ENCODE measurements at regions not wholly inside any gene's neighbourhood (a gene's known extent, or its start where the extent isn't known, plus 50 kb on each side); places are given as distances from the start of the nearest gene placed in this dataset.

DNA sequence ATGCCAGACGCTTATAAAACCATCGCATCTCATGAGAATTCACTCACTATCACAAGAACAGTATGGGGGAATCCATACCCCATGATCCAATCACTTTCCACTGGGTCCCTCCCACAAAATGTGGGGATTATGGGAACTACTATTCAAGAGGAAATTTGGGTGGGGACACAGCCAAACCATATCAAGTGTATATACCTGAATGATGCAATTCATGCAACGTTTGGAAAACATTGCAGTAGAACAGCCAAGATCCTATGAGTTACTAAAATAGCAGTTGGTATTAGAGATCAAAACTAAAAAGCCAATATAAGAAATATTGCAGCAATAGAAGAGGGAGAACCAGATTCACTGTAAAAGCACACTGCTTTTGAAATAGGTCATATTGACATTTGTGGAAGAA is 1543.9 kb upstream of the B3GALT2 start:
- H4K20me1 ChIP-seq (ENCODE audit: insufficient read depth, low read depth, low read length), result no peaks in the 10 kb centered on the region
- no peaks in the 10 kb centered on the region for H3K27me3 ChIP-seq (ENCODE audit: low read length)
- no peaks in the 10 kb centered on the region for H3K4me1 ChIP-seq (ENCODE audit: low read length)
- no peaks in the 10 kb centered on the region for H3K9me2 ChIP-seq (replicated peaks; ENCODE audit: insufficient read depth, low read length)
- no peak overlapping the region for H3K4me2 ChIP-seq (ENCODE audit: low read depth, low read length, poor library complexity, severe bottlenecking)
- H3K9ac ChIP-seq (ENCODE audit: low read length), result no peak overlapping the region
- H2AFZ ChIP-seq (ENCODE audit: low read length), result no peak overlapping the region
- no peak overlapping the region for H3K27ac ChIP-seq (ENCODE audit: low read length)
- H3K9me3 ChIP-seq (ENCODE audit: low read length), result peaks cover 14% of the 10 kb centered on the region
- no peak overlapping the region for H3K4me3 ChIP-seq (ENCODE audit: low read length)
- H3K36me3 ChIP-seq (ENCODE audit: insufficient read depth, low read length), result no peaks in the 10 kb centered on the region
- no peaks in the 10 kb centered on the region for H3K79me2 ChIP-seq (ENCODE audit: low read length)
- no peak for DNase-seq

DNA sequence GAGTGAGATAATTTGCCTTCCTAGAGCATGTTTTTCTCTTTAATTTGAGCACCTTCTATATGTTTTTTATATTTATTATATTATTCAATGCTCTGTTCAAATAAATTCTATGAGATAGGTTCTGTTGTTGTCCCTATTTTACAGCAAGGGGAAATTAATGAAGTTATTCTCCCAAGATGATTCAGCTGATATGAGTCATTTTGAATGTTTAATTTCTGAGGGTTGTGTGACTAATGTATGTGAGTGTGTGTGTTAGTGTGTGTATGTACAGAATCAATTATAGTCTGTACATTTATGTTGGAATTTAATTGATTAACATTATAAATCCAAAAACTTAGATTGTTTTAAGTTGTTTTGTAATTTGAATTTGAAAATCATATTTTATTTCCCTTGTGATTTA is 1536.7 kb upstream of the B3GALT2 start:
- Histone ChIP-seq H3K27me3 (ENCODE audit: low read length) (no peaks in the 10 kb centered on the region), H3K4me1 (ENCODE audit: low read length) (no peaks in the 10 kb centered on the region), H3K9ac (ENCODE audit: low read length) (no peak overlapping the region), H3K79me2 (ENCODE audit: low read length) (no peaks in the 10 kb centered on the region), H2AFZ (ENCODE audit: low read length) (no peak overlapping the region), H3K9me3 (ENCODE audit: low read length) (peaks cover 14% of the 10 kb centered on the region; the same call in 1 of the 2 replicates), H3K4me3 (ENCODE audit: low read length) (no peak overlapping the region), H3K27ac (ENCODE audit: low read length) (no peak overlapping the region), H3K36me3 (ENCODE audit: insufficient read depth, low read length) (no peaks in the 10 kb centered on the region), H4K20me1 (ENCODE audit: insufficient read depth, low read depth, low read length) (no peaks in the 10 kb centered on the region), H3K9me2 (replicated peaks; ENCODE audit: insufficient read depth, low read length) (no peaks in the 10 kb centered on the region), H3K4me2 (ENCODE audit: low read depth, low read length, poor library complexity, severe bottlenecking) (no peak overlapping the region)
- DNase-seq, result no peak

DNA sequence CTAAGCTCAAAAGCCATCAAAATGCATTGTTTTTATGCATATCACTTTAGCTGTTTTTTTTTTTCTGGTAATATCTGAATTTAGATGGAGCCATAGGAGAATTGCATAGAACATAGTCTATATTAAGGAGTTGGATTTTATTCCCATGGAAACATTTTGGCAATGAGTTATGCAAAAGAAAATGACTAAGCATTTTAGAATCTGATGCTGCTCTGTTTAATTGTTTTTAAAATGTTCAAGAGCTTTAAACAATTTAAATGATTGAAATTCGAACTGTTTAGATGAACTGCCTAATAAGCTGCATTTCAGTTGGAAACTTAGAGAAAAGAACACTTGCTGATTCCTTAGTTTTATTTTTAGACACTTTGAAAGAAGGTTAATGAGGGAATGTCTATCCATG is 1531.5 kb upstream of the B3GALT2 start:
- no peak overlapping the region for H3K4me2 ChIP-seq (ENCODE audit: low read depth, low read length, poor library complexity, severe bottlenecking)
- H3K9me3 ChIP-seq (ENCODE audit: low read length), result peaks cover 10% of the 10 kb centered on the region; the same call in 1 of the 2 replicates
- no peaks in the 10 kb centered on the region for H3K4me1 ChIP-seq (ENCODE audit: low read length)
- no peak overlapping the region for H3K9ac ChIP-seq (ENCODE audit: low read length)
- H4K20me1 ChIP-seq (ENCODE audit: insufficient read depth, low read depth, low read length), result no peaks in the 10 kb centered on the region
- no peak overlapping the region for H3K27ac ChIP-seq (ENCODE audit: low read length)
- DNase-seq, result no peak
- no peak overlapping the region for H3K4me3 ChIP-seq (ENCODE audit: low read length)
- H3K27me3 ChIP-seq (ENCODE audit: low read length), result no peaks in the 10 kb centered on the region
- H3K36me3 ChIP-seq (ENCODE audit: insufficient read depth, low read length), result no peaks in the 10 kb centered on the region
- H2AFZ ChIP-seq (ENCODE audit: low read length), result no peak overlapping the region
- H3K9me2 ChIP-seq (replicated peaks; ENCODE audit: insufficient read depth, low read length), result no peaks in the 10 kb centered on the region
- no peaks in the 10 kb centered on the region for H3K79me2 ChIP-seq (ENCODE audit: low read length)

DNA sequence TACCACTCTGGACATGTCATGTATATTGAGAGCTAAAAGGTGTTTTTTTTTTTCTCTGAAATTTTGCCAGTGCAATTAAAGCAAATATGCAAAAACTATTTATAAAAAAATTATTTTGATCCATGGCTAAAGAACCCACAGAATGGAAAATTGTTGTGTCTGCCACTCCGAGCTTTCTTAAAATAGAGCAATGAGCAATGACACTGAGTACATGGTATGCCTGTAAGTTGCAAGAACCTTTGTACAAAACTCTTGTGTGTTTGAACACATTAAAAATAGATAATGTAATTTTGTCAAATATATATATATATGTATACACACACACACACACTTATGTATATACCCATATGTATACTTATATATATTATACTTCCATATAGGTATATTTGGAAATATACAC is 1530.9 kb upstream of the B3GALT2 start:
- Histone ChIP-seq H3K36me3 (ENCODE audit: insufficient read depth, low read length) (no peaks in the 10 kb centered on the region), H2AFZ (ENCODE audit: low read length) (no peak overlapping the region), H3K9ac (ENCODE audit: low read length) (no peak overlapping the region), H4K20me1 (ENCODE audit: insufficient read depth, low read depth, low read length) (no peaks in the 10 kb centered on the region), H3K27ac (ENCODE audit: low read length) (no peak overlapping the region), H3K4me3 (ENCODE audit: low read length) (no peak overlapping the region), H3K9me2 (replicated peaks; ENCODE audit: insufficient read depth, low read length) (no peaks in the 10 kb centered on the region), H3K4me2 (ENCODE audit: low read depth, low read length, poor library complexity, severe bottlenecking) (no peak overlapping the region), H3K9me3 (ENCODE audit: low read length) (peaks cover 10% of the 10 kb centered on the region; the same call in 1 of the 2 replicates), H3K79me2 (ENCODE audit: low read length) (no peaks in the 10 kb centered on the region), H3K27me3 (ENCODE audit: low read length) (no peaks in the 10 kb centered on the region), H3K4me1 (ENCODE audit: low read length) (no peaks in the 10 kb centered on the region)
- no peak for DNase-seq

DNA sequence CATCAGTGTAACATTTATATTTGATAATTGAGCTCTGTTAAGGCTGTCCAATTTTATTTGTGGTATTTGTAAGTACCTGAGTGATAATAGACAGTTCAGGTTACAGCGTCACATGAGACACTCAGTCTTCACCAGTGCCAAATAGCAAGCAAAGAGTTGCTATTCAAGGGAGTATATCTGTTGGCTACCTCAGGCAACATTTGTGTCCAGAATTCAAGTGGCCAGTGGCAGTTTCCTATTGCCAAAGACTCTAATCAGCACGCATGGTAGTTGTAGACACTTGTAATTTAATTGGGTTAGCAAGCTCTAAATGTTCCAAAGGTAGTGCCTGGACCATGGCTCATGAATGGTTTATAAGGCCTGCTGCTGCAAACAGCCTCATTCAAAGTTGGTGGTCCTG is 1524.3 kb upstream of the B3GALT2 start:
- H3K9ac ChIP-seq (ENCODE audit: low read length), result no peak overlapping the region
- no peak overlapping the region for H2AFZ ChIP-seq (ENCODE audit: low read length)
- no peak overlapping the region for H3K4me3 ChIP-seq (ENCODE audit: low read length)
- H3K4me1 ChIP-seq (ENCODE audit: low read length), result no peaks in the 10 kb centered on the region
- H3K27me3 ChIP-seq (ENCODE audit: low read length), result no peaks in the 10 kb centered on the region
- no peaks in the 10 kb centered on the region for H3K79me2 ChIP-seq (ENCODE audit: low read length)
- H3K9me3 ChIP-seq (ENCODE audit: low read length), result no peaks in the 10 kb centered on the region; the same call in 1 of the 2 replicates
- DNase-seq, result no peak
- H4K20me1 ChIP-seq (ENCODE audit: insufficient read depth, low read depth, low read length), result no peaks in the 10 kb centered on the region
- no peaks in the 10 kb centered on the region for H3K9me2 ChIP-seq (replicated peaks; ENCODE audit: insufficient read depth, low read length)
- H3K27ac ChIP-seq (ENCODE audit: low read length), result no peak overlapping the region
- no peaks in the 10 kb centered on the region for H3K36me3 ChIP-seq (ENCODE audit: insufficient read depth, low read length)
- no peak overlapping the region for H3K4me2 ChIP-seq (ENCODE audit: low read depth, low read length, poor library complexity, severe bottlenecking)

DNA sequence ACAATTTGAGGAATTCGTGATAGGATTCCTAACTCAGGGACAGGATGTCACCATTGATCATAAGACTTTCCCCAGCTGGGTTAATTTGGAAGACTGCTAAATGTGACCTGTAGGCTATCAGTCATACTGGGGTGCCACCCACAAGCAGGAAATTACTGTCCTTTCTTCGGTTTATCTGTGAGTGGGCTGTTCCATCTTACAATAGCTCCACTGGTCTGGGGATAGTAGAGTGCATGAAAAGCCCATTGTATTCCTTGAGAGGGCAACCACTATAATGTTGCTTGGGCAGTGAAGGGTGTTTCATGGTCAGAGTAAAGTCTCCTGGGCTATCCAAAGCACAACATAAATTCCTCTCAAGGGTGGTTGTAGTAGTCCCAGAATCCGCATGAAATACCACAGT is 1523.0 kb upstream of the B3GALT2 start:
- no peak overlapping the region for H3K9ac ChIP-seq (ENCODE audit: low read length)
- H3K9me2 ChIP-seq (replicated peaks; ENCODE audit: insufficient read depth, low read length), result no peaks in the 10 kb centered on the region
- H2AFZ ChIP-seq (ENCODE audit: low read length), result no peak overlapping the region
- no peaks in the 10 kb centered on the region for H3K27me3 ChIP-seq (ENCODE audit: low read length)
- no peaks in the 10 kb centered on the region for H3K79me2 ChIP-seq (ENCODE audit: low read length)
- DNase-seq, result no peak
- H3K4me1 ChIP-seq (ENCODE audit: low read length), result no peaks in the 10 kb centered on the region
- H3K27ac ChIP-seq (ENCODE audit: low read length), result no peak overlapping the region
- no peaks in the 10 kb centered on the region for H4K20me1 ChIP-seq (ENCODE audit: insufficient read depth, low read depth, low read length)
- no peak overlapping the region for H3K4me2 ChIP-seq (ENCODE audit: low read depth, low read length, poor library complexity, severe bottlenecking)
- no peaks in the 10 kb centered on the region; the same call in 1 of the 2 replicates for H3K9me3 ChIP-seq (ENCODE audit: low read length)
- H3K36me3 ChIP-seq (ENCODE audit: insufficient read depth, low read length), result no peaks in the 10 kb centered on the region
- H3K4me3 ChIP-seq (ENCODE audit: low read length), result no peak overlapping the region

DNA sequence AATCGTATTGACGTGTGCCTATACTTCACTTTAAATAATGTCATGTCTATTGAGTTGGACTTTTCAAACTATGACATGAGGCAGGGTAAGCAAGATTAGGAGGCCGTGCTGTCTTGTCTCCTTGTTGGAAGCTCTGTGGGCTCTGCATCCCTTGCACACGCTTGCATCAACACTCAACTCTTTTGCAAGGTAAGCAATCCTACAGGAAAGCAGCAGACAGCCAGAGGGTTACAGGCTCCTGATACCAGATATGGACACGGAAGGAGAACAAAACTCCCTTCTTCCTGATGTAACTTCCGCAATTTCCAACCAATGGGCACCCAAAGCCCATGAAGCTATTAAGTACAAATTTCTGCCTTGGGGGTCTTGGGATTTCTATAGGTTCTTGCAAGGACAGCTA is 1520.7 kb upstream of the B3GALT2 start:
- Histone ChIP-seq H3K4me1 (ENCODE audit: low read length) (no peaks in the 10 kb centered on the region), H4K20me1 (ENCODE audit: insufficient read depth, low read depth, low read length) (no peaks in the 10 kb centered on the region), H3K9me3 (ENCODE audit: low read length) (peaks cover 2% of the 10 kb centered on the region; the same call in 1 of the 2 replicates), H2AFZ (ENCODE audit: low read length) (no peak overlapping the region), H3K27ac (ENCODE audit: low read length) (no peak overlapping the region), H3K9ac (ENCODE audit: low read length) (no peak overlapping the region), H3K9me2 (replicated peaks; ENCODE audit: insufficient read depth, low read length) (no peaks in the 10 kb centered on the region), H3K4me3 (ENCODE audit: low read length) (no peak overlapping the region), H3K79me2 (ENCODE audit: low read length) (no peaks in the 10 kb centered on the region), H3K4me2 (ENCODE audit: low read depth, low read length, poor library complexity, severe bottlenecking) (no peak overlapping the region), H3K27me3 (ENCODE audit: low read length) (no peaks in the 10 kb centered on the region), H3K36me3 (ENCODE audit: insufficient read depth, low read length) (no peaks in the 10 kb centered on the region)
- no peak for DNase-seq

DNA sequence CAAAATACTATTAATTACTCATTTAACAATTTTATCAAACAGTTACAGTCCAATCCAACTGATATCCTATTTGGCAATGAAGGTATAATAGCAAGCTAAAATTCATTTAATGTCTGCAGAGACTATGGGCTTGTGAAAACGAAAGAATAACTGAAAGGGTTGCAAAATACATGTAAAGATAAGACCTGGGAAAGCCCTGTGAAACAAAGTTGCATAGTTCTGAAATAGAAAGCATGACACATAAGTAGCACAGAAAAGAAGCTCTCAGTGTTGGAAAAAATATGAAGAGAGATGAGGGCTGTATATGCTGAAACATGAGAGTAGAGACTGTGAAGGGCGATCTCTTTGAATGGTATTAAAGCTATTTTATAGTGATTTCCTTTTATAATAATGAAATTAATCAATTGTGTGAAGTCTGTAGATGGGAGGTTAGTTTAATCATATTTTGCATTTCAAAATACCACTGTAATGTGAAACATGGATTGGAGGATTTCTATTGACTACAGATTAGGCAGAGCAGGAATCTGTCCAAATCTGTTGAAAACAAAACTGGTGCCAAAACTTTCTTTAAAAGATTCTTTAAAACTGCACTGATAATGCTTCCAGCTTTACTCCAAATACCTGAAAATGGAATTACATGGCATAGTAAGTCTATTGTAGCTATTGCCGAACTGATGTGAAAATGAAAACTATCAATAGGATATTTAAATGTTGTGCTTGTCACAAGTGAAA is 1518.9 kb upstream of the B3GALT2 start:
- Histone ChIP-seq H3K27me3 (ENCODE audit: low read length) (no peaks in the 10 kb centered on the region), H3K9ac (ENCODE audit: low read length) (no peak overlapping the region), H2AFZ (ENCODE audit: low read length) (no peak overlapping the region), H3K9me2 (replicated peaks; ENCODE audit: insufficient read depth, low read length) (no peaks in the 10 kb centered on the region), H3K4me3 (ENCODE audit: low read length) (no peak overlapping the region), H3K27ac (ENCODE audit: low read length) (no peak overlapping the region), H3K36me3 (ENCODE audit: insufficient read depth, low read length) (no peaks in the 10 kb centered on the region), H3K4me1 (ENCODE audit: low read length) (no peaks in the 10 kb centered on the region), H4K20me1 (ENCODE audit: insufficient read depth, low read depth, low read length) (no peaks in the 10 kb centered on the region), H3K4me2 (ENCODE audit: low read depth, low read length, poor library complexity, severe bottlenecking) (no peak overlapping the region), H3K9me3 (ENCODE audit: low read length) (peaks cover 2% of the 10 kb centered on the region; the same call in 1 of the 2 replicates), H3K79me2 (ENCODE audit: low read length) (no peaks in the 10 kb centered on the region)
- no peak for DNase-seq

Data from Karpas-422 (cell line).